ENCODE measurements at regions not wholly inside any gene's neighbourhood (a gene's known extent, or its start where the extent isn't known, plus 50 kb on each side); places are given as distances from the start of the nearest gene placed in this dataset.

- no peak overlapping the region for H3K27ac ChIP-seq (ENCODE audit: low read length)
- no peak overlapping the region for H3K4me3 ChIP-seq (ENCODE audit: low read length)
- no peaks in the 10 kb centered on the region for H3K27me3 ChIP-seq (ENCODE audit: control insufficient read depth, insufficient read depth, low read length)
- H3K4me1 ChIP-seq (ENCODE audit: control insufficient read depth, low read depth, low read length): no peaks in the 10 kb centered on the region
- H3K9ac ChIP-seq (ENCODE audit: low read length): no peak overlapping the region
- H3K9me3 ChIP-seq (ENCODE audit: control insufficient read depth, low read depth, low read length): no peaks in the 10 kb centered on the region
- no peaks in the 10 kb centered on the region for H3K36me3 ChIP-seq (ENCODE audit: control insufficient read depth, low read depth, low read length)
Measured at GRCh38 chr7:24463474-24463873, 109.8 kb upstream of the PALS2 start.

- Histone ChIP-seq H3K9ac (ENCODE audit: low read length) (no peak overlapping the region), H3K9me3 (ENCODE audit: control insufficient read depth, low read depth, low read length) (no peaks in the 10 kb centered on the region), H3K4me1 (ENCODE audit: control insufficient read depth, low read depth, low read length) (no peaks in the 10 kb centered on the region), H3K27me3 (ENCODE audit: control insufficient read depth, insufficient read depth, low read length) (no peaks in the 10 kb centered on the region), H3K4me3 (ENCODE audit: low read length) (no peak overlapping the region), H3K27ac (ENCODE audit: low read length) (no peak overlapping the region), H3K36me3 (ENCODE audit: control insufficient read depth, low read depth, low read length) (no peaks in the 10 kb centered on the region)
Measured at GRCh38 chr7:24464861-24465260, 108.4 kb upstream of the PALS2 start.

GRCh38 chr7:24466168-24466768 is 107.0 kb upstream of the PALS2 start:
- no peaks in the 10 kb centered on the region for H3K27me3 ChIP-seq (ENCODE audit: control insufficient read depth, insufficient read depth, low read length)
- no peaks in the 10 kb centered on the region for H3K4me1 ChIP-seq (ENCODE audit: control insufficient read depth, low read depth, low read length)
- no peak overlapping the region for H3K4me3 ChIP-seq (ENCODE audit: low read length)
- no peak overlapping the region for H3K9ac ChIP-seq (ENCODE audit: low read length)
- H3K36me3 ChIP-seq (ENCODE audit: control insufficient read depth, low read depth, low read length): no peaks in the 10 kb centered on the region
- no peaks in the 10 kb centered on the region for H3K9me3 ChIP-seq (ENCODE audit: control insufficient read depth, low read depth, low read length)
- no peak overlapping the region for H3K27ac ChIP-seq (ENCODE audit: low read length)

GRCh38 chr7:24469118-24469517 is 104.1 kb upstream of the PALS2 start:
- H3K4me3 ChIP-seq (ENCODE audit: low read length): no peak overlapping the region
- no peak overlapping the region for H3K9ac ChIP-seq (ENCODE audit: low read length)
- H3K9me3 ChIP-seq (ENCODE audit: control insufficient read depth, low read depth, low read length): no peaks in the 10 kb centered on the region
- no peaks in the 10 kb centered on the region for H3K4me1 ChIP-seq (ENCODE audit: control insufficient read depth, low read depth, low read length)
- no peaks in the 10 kb centered on the region for H3K36me3 ChIP-seq (ENCODE audit: control insufficient read depth, low read depth, low read length)
- H3K27me3 ChIP-seq (ENCODE audit: control insufficient read depth, insufficient read depth, low read length): no peaks in the 10 kb centered on the region
- H3K27ac ChIP-seq (ENCODE audit: low read length): no peak overlapping the region

- Histone ChIP-seq H3K9me3 (ENCODE audit: control insufficient read depth, low read depth, low read length) (no peaks in the 10 kb centered on the region), H3K4me1 (ENCODE audit: control insufficient read depth, low read depth, low read length) (peaks cover 5% of the 10 kb centered on the region), H3K9ac (ENCODE audit: low read length) (no peak overlapping the region), H3K36me3 (ENCODE audit: control insufficient read depth, low read depth, low read length) (no peaks in the 10 kb centered on the region), H3K4me3 (ENCODE audit: low read length) (no peak overlapping the region), H3K27me3 (ENCODE audit: control insufficient read depth, insufficient read depth, low read length) (no peaks in the 10 kb centered on the region), H3K27ac (ENCODE audit: low read length) (no peak overlapping the region)
Measured at GRCh38 chr7:24472093-24472492, 101.2 kb upstream of the PALS2 start.

GRCh38 chr7:24475166-24475961 is 97.9 kb upstream of the PALS2 start:
- Histone ChIP-seq H3K4me3 (ENCODE audit: low read length) (no peak overlapping the region), H3K9ac (ENCODE audit: low read length) (no peak overlapping the region), H3K27me3 (ENCODE audit: control insufficient read depth, insufficient read depth, low read length) (no peaks in the 10 kb centered on the region), H3K4me1 (ENCODE audit: control insufficient read depth, low read depth, low read length) (peaks cover 20% of the 10 kb centered on the region), H3K9me3 (ENCODE audit: control insufficient read depth, low read depth, low read length) (no peaks in the 10 kb centered on the region), H3K27ac (ENCODE audit: low read length) (no peak overlapping the region), H3K36me3 (ENCODE audit: control insufficient read depth, low read depth, low read length) (no peaks in the 10 kb centered on the region)

GRCh38 chr7:24476227-24476626 is 97.0 kb upstream of the PALS2 start:
- H3K9me3 ChIP-seq (ENCODE audit: control insufficient read depth, low read depth, low read length): no peaks in the 10 kb centered on the region
- H3K4me3 ChIP-seq (ENCODE audit: low read length): no peak overlapping the region
- H3K27me3 ChIP-seq (ENCODE audit: control insufficient read depth, insufficient read depth, low read length): no peaks in the 10 kb centered on the region
- H3K4me1 ChIP-seq (ENCODE audit: control insufficient read depth, low read depth, low read length): peaks cover 20% of the 10 kb centered on the region
- H3K36me3 ChIP-seq (ENCODE audit: control insufficient read depth, low read depth, low read length): no peaks in the 10 kb centered on the region
- H3K27ac ChIP-seq (ENCODE audit: low read length): no peak overlapping the region
- H3K9ac ChIP-seq (ENCODE audit: low read length): no peak overlapping the region

GRCh38 chr7:24477398-24478136 is 95.7 kb upstream of the PALS2 start:
- Histone ChIP-seq H3K27me3 (ENCODE audit: control insufficient read depth, insufficient read depth, low read length) (no peaks in the 10 kb centered on the region), H3K9ac (ENCODE audit: low read length) (peak overlapping the region; percentile 8), H3K27ac (ENCODE audit: low read length) (peak overlapping the region; percentile 71), H3K9me3 (ENCODE audit: control insufficient read depth, low read depth, low read length) (no peaks in the 10 kb centered on the region), H3K4me3 (ENCODE audit: low read length) (peak overlapping the region; percentile 14), H3K36me3 (ENCODE audit: control insufficient read depth, low read depth, low read length) (no peaks in the 10 kb centered on the region), H3K4me1 (ENCODE audit: control insufficient read depth, low read depth, low read length) (peaks cover 20% of the 10 kb centered on the region)

- Histone ChIP-seq H3K27me3 (ENCODE audit: control insufficient read depth, insufficient read depth, low read length) (no peaks in the 10 kb centered on the region), H3K4me3 (ENCODE audit: low read length) (peak overlapping the region; percentile 14), H3K36me3 (ENCODE audit: control insufficient read depth, low read depth, low read length) (no peaks in the 10 kb centered on the region), H3K27ac (ENCODE audit: low read length) (peak overlapping the region; percentile 42), H3K9ac (ENCODE audit: low read length) (peak overlapping the region; percentile 8), H3K4me1 (ENCODE audit: control insufficient read depth, low read depth, low read length) (peaks cover 20% of the 10 kb centered on the region), H3K9me3 (ENCODE audit: control insufficient read depth, low read depth, low read length) (no peaks in the 10 kb centered on the region)
Measured at GRCh38 chr7:24478137-24478655, 95.1 kb upstream of the PALS2 start.

GRCh38 chr7:24480501-24480900 is 92.8 kb upstream of the PALS2 start:
- no peak overlapping the region for H3K4me3 ChIP-seq (ENCODE audit: low read length)
- H3K27ac ChIP-seq (ENCODE audit: low read length): no peak overlapping the region
- no peak overlapping the region for H3K9ac ChIP-seq (ENCODE audit: low read length)
- no peaks in the 10 kb centered on the region for H3K9me3 ChIP-seq (ENCODE audit: control insufficient read depth, low read depth, low read length)
- H3K36me3 ChIP-seq (ENCODE audit: control insufficient read depth, low read depth, low read length): no peaks in the 10 kb centered on the region
- H3K27me3 ChIP-seq (ENCODE audit: control insufficient read depth, insufficient read depth, low read length): no peaks in the 10 kb centered on the region
- peaks cover 20% of the 10 kb centered on the region for H3K4me1 ChIP-seq (ENCODE audit: control insufficient read depth, low read depth, low read length)

- Histone ChIP-seq H3K27me3 (ENCODE audit: control insufficient read depth, insufficient read depth, low read length) (no peaks in the 10 kb centered on the region), H3K9ac (ENCODE audit: low read length) (no peak overlapping the region), H3K9me3 (ENCODE audit: control insufficient read depth, low read depth, low read length) (no peaks in the 10 kb centered on the region), H3K36me3 (ENCODE audit: control insufficient read depth, low read depth, low read length) (no peaks in the 10 kb centered on the region), H3K4me1 (ENCODE audit: control insufficient read depth, low read depth, low read length) (no peaks in the 10 kb centered on the region), H3K4me3 (ENCODE audit: low read length) (no peak overlapping the region), H3K27ac (ENCODE audit: low read length) (no peak overlapping the region)
Measured at GRCh38 chr7:24483804-24484203, 89.4 kb upstream of the PALS2 start.
